HUES6 (cell line): ENCODE measurements at regions not wholly inside any gene's neighbourhood (a gene's known extent, or its start where the extent isn't known, plus 50 kb on each side); places are given as distances from the start of the nearest gene placed in this dataset.

ENCODE experiments used
- H3K27ac ChIP-seq: 2 replicates; pipeline ENCODE4 v1.7.0; 2013; ENCODE audit warnings: low read depth, mild to moderate bottlenecking, low read length, inconsistent platforms
- H3K27me3 ChIP-seq: 2 replicates; pipeline ENCODE4 v1.6.1; 2013; ENCODE audit warnings: low read length; ENCODE audit not compliant: control insufficient read depth, insufficient read depth
- H3K36me3 ChIP-seq: 2 replicates; pipeline ENCODE4 v1.6.1; 2013; ENCODE audit warnings: low read length; ENCODE audit not compliant: control insufficient read depth, insufficient read depth
- H3K4me1 ChIP-seq: 2 replicates; pipeline ENCODE4 v1.6.1; 2013; ENCODE audit warnings: low read length; ENCODE audit not compliant: control insufficient read depth, insufficient read depth
- H3K4me3 ChIP-seq: 2 replicates; pipeline ENCODE4 v1.5.1; 2013; ENCODE audit warnings: low read depth, low read length
- H3K9ac ChIP-seq: one replicate; pipeline ENCODE4 v1.6.1; 2013; ENCODE audit warnings: mild to moderate bottlenecking, low read length
- H3K9me3 ChIP-seq: 2 replicates; pipeline ENCODE4 v1.6.1; 2013; ENCODE audit warnings: low read depth, low read length; ENCODE audit not compliant: control insufficient read depth, insufficient read depth

GRCh38 chr20:11158589-11158988 is 484.8 kb upstream of the JAG1 start:
- Histone ChIP-seq H3K36me3 (no peaks in the 10 kb centered on the region), H3K9me3 (no peaks in the 10 kb centered on the region), H3K27me3 (no peaks in the 10 kb centered on the region), H3K9ac (no peak overlapping the region), H3K27ac (no peak overlapping the region), H3K4me3 (no peak overlapping the region), H3K4me1 (no peaks in the 10 kb centered on the region)

GRCh38 chr20:11159728-11160127 is 485.9 kb upstream of the JAG1 start:
- no peaks in the 10 kb centered on the region for H3K9me3 ChIP-seq
- H3K27me3 ChIP-seq, result no peaks in the 10 kb centered on the region
- no peaks in the 10 kb centered on the region for H3K36me3 ChIP-seq
- no peak overlapping the region for H3K9ac ChIP-seq
- no peaks in the 10 kb centered on the region for H3K4me1 ChIP-seq
- H3K27ac ChIP-seq, result no peak overlapping the region
- no peak overlapping the region for H3K4me3 ChIP-seq

GRCh38 chr20:11162026-11162775 is 488.4 kb upstream of the JAG1 start:
- Histone ChIP-seq H3K27me3 (no peaks in the 10 kb centered on the region), H3K36me3 (no peaks in the 10 kb centered on the region), H3K27ac (no peak overlapping the region), H3K9ac (no peak overlapping the region), H3K9me3 (no peaks in the 10 kb centered on the region), H3K4me1 (no peaks in the 10 kb centered on the region), H3K4me3 (no peak overlapping the region)

- Histone ChIP-seq H3K4me3 (no peak overlapping the region), H3K4me1 (no peaks in the 10 kb centered on the region), H3K9ac (no peak overlapping the region), H3K9me3 (no peaks in the 10 kb centered on the region), H3K27me3 (no peaks in the 10 kb centered on the region), H3K36me3 (no peaks in the 10 kb centered on the region), H3K27ac (no peak overlapping the region)
Measured at GRCh38 chr20:11165789-11166188, 492.0 kb upstream of the JAG1 start.

- H3K36me3 ChIP-seq, result no peaks in the 10 kb centered on the region
- no peak overlapping the region for H3K27ac ChIP-seq
- no peaks in the 10 kb centered on the region for H3K9me3 ChIP-seq
- no peaks in the 10 kb centered on the region for H3K4me1 ChIP-seq
- H3K27me3 ChIP-seq, result no peaks in the 10 kb centered on the region
- no peak overlapping the region for H3K4me3 ChIP-seq
- no peak overlapping the region for H3K9ac ChIP-seq
Measured at GRCh38 chr20:11166712-11167111, 492.9 kb upstream of the JAG1 start.

- no peak overlapping the region for H3K27ac ChIP-seq
- H3K4me1 ChIP-seq, result no peaks in the 10 kb centered on the region
- H3K27me3 ChIP-seq, result no peaks in the 10 kb centered on the region
- H3K4me3 ChIP-seq, result no peak overlapping the region
- H3K9ac ChIP-seq, result no peak overlapping the region
- no peaks in the 10 kb centered on the region for H3K36me3 ChIP-seq
- no peaks in the 10 kb centered on the region for H3K9me3 ChIP-seq
Measured at GRCh38 chr20:11168026-11168425, 494.2 kb upstream of the JAG1 start.

- Histone ChIP-seq H3K27me3 (no peaks in the 10 kb centered on the region), H3K9me3 (no peaks in the 10 kb centered on the region), H3K27ac (no peak overlapping the region), H3K9ac (no peak overlapping the region), H3K36me3 (no peaks in the 10 kb centered on the region), H3K4me1 (no peaks in the 10 kb centered on the region), H3K4me3 (no peak overlapping the region)
Measured at GRCh38 chr20:11170025-11170424, 496.2 kb upstream of the JAG1 start.

- Histone ChIP-seq H3K27me3 (no peaks in the 10 kb centered on the region), H3K36me3 (no peaks in the 10 kb centered on the region), H3K27ac (no peak overlapping the region), H3K9ac (no peak overlapping the region), H3K9me3 (no peaks in the 10 kb centered on the region), H3K4me1 (no peaks in the 10 kb centered on the region), H3K4me3 (no peak overlapping the region)
Measured at GRCh38 chr20:11170565-11170964, 496.8 kb upstream of the JAG1 start.

- Histone ChIP-seq H3K27me3 (no peaks in the 10 kb centered on the region), H3K36me3 (no peaks in the 10 kb centered on the region), H3K9ac (no peak overlapping the region), H3K4me3 (no peak overlapping the region), H3K27ac (no peak overlapping the region), H3K4me1 (no peaks in the 10 kb centered on the region), H3K9me3 (no peaks in the 10 kb centered on the region)
Measured at GRCh38 chr20:11172881-11173280, 499.1 kb upstream of the JAG1 start.

- H3K9ac ChIP-seq, result no peak overlapping the region
- no peak overlapping the region for H3K4me3 ChIP-seq
- no peaks in the 10 kb centered on the region for H3K4me1 ChIP-seq
- H3K27me3 ChIP-seq, result no peaks in the 10 kb centered on the region
- no peaks in the 10 kb centered on the region for H3K36me3 ChIP-seq
- H3K27ac ChIP-seq, result no peak overlapping the region
- no peaks in the 10 kb centered on the region for H3K9me3 ChIP-seq
Measured at GRCh38 chr20:11173916-11174315, 500.1 kb upstream of the JAG1 start.

GRCh38 chr20:11174861-11175260 is 501.1 kb upstream of the JAG1 start:
- H3K27ac ChIP-seq, result no peak overlapping the region
- no peaks in the 10 kb centered on the region for H3K36me3 ChIP-seq
- no peak overlapping the region for H3K4me3 ChIP-seq
- no peak overlapping the region for H3K9ac ChIP-seq
- no peaks in the 10 kb centered on the region; the same call in 1 of the 2 replicates for H3K9me3 ChIP-seq
- H3K27me3 ChIP-seq, result no peaks in the 10 kb centered on the region
- no peaks in the 10 kb centered on the region for H3K4me1 ChIP-seq
